ENCODE measurements at regions not wholly inside any gene's neighbourhood (a gene's known extent, or its start where the extent isn't known, plus 50 kb on each side); places are given as distances from the start of the nearest gene placed in this dataset.

GRCh38 chr7:125010540-125010939 is 80.9 kb upstream of the POT1 start:
- TF ChIP-seq, protein P1, sequence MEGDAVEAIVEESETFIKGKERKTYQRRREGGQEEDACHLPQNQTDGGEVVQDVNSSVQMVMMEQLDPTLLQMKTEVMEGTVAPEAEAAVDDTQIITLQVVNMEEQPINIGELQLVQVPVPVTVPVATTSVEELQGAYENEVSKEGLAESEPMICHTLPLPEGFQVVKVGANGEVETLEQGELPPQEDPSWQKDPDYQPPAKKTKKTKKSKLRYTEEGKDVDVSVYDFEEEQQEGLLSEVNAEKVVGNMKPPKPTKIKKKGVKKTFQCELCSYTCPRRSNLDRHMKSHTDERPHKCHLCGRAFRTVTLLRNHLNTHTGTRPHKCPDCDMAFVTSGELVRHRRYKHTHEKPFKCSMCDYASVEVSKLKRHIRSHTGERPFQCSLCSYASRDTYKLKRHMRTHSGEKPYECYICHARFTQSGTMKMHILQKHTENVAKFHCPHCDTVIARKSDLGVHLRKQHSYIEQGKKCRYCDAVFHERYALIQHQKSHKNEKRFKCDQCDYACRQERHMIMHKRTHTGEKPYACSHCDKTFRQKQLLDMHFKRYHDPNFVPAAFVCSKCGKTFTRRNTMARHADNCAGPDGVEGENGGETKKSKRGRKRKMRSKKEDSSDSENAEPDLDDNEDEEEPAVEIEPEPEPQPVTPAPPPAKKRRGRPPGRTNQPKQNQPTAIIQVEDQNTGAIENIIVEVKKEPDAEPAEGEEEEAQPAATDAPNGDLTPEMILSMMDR (optimal IDR thresholded peaks at IDR 0.05 in 1 of 3, IDR thresholded peaks at IDR 0.05 in 1 of 3, conservative IDR thresholded peaks at IDR 0.05 in 1 of 3; ENCODE audit: extremely low read depth in 1 of 3, insufficient read depth in 2 of 3, low read length in 3 of 3), result no peak
- TF ChIP-seq EZH2 (IDR thresholded peaks at IDR 0.05; ENCODE audit: low read length), result no peak

All from keratinocyte (primary cell).